Hepatocyte (in vitro differentiated cells): ENCODE measurements at regions not wholly inside any gene's neighbourhood (a gene's known extent, or its start where the extent isn't known, plus 50 kb on each side); places are given as distances from the start of the nearest gene placed in this dataset.

Experiments used
- EZH2 ChIP-seq: fragments of 200-600 bp; sonication (generic); IDR thresholded peaks from 2 replicates; pipeline ENCODE4 v1.6.1; 2016; ENCODE audit warnings: antibody characterized with exemption, mild to moderate bottlenecking, borderline replicate concordance
- TF ChIP-seq, protein P1 (sequence below): fragments of 200-600 bp; sonication (generic); IDR thresholded peaks from 2 replicates; pipeline ENCODE4 v1.5.1; 2016; ENCODE audit warnings: antibody characterized with exemption, mild to moderate bottlenecking; ENCODE audit not compliant: poor library complexity

DNA sequence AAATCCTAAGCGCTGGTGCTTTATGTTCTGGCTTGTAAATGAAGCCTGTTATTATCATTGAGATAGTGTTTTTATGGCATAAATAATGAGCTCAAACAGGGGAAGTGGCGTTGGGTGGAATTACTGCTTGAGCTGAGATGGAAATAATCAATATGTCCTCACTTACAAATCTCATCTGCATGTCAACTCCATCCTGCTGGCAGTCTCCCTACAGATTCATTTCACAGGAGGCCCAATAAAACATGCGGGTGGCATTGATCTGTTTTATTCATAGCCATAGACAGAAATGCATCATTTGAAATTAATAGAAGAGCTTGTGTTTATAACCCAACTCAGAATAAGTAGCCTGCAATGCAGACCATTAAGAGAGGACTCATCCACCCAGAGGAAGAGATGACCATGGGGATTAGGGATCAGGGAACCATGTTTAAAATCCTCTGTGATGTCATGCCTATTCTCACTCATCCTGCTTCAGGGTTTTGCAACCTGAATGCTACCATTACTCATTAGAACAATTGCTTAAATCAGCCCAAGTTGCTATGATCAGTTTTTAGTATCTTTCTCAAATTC is 680.4 kb downstream of the TLR4 start:
- TF ChIP-seq, protein P1, sequence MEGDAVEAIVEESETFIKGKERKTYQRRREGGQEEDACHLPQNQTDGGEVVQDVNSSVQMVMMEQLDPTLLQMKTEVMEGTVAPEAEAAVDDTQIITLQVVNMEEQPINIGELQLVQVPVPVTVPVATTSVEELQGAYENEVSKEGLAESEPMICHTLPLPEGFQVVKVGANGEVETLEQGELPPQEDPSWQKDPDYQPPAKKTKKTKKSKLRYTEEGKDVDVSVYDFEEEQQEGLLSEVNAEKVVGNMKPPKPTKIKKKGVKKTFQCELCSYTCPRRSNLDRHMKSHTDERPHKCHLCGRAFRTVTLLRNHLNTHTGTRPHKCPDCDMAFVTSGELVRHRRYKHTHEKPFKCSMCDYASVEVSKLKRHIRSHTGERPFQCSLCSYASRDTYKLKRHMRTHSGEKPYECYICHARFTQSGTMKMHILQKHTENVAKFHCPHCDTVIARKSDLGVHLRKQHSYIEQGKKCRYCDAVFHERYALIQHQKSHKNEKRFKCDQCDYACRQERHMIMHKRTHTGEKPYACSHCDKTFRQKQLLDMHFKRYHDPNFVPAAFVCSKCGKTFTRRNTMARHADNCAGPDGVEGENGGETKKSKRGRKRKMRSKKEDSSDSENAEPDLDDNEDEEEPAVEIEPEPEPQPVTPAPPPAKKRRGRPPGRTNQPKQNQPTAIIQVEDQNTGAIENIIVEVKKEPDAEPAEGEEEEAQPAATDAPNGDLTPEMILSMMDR = no peak
- no peak for TF ChIP-seq EZH2
